ENCODE measurements at regions not wholly inside any gene's neighbourhood (a gene's known extent, or its start where the extent isn't known, plus 50 kb on each side); places are given as distances from the start of the nearest gene placed in this dataset.
"Not testable (repeated sequence)": the region's sequence is repeated elsewhere in the genome, so short reads cannot be mapped to it uniquely, and the experiment has no call there.

DNA sequence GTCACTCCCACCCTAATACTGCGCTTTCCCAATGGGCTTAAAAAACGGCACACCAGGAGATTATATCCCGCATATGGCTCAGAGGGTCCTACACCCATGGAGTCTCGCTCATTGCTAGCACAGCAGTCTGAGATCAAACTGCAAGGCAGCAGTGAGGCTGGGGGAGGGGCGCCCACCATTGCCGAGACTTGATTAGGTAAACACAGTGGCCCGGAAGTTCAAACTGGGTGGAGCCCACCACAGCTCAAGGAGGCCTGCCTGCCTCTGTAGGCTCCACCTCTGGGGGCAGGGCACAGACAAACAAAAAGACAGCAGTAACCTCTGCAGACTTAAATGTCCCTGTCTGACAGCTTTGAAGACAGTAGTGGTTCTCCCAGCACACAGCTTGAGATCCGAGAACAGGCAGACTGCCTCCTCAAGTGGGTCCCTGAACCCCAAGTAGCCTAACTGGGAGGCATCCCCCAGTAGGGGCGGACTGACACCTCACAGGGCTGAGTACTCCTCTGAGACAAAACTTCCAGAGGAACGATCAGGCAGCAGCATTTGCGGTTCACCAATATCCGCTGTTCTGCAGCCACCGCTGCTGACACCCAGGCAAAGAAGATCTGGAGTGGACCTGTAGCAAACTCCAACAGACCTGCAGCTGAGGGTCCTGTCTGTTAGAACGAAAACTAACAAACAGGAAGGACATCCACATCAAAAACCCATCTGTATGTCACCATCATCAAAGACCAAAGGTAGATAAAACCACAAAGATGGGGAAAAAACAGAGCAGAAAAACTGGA lies 1085.6 kb upstream of the FANCL start:
- not testable (repeated sequence) for H3K36me3 ChIP-seq (ENCODE audit: control insufficient read depth, insufficient read depth, low read length); H3K27ac ChIP-seq (ENCODE audit: insufficient read depth, low read length, poor library complexity, severe bottlenecking); H3K9me3 ChIP-seq (ENCODE audit: control insufficient read depth in 2 of 2, low read length in 2 of 2); H3K27me3 Mint-ChIP-seq; H3K27ac Mint-ChIP-seq; H3K27me3 ChIP-seq (ENCODE audit: control insufficient read depth, insufficient read depth, low read length); H3K4me1 Mint-ChIP-seq; H3K4me3 Mint-ChIP-seq; DNase-seq; H3K36me3 Mint-ChIP-seq; H3K4me3 ChIP-seq (ENCODE audit: low read depth, low read length); H3K4me1 ChIP-seq (ENCODE audit: control insufficient read depth, insufficient read depth, low read length, poor library complexity, severe bottlenecking); ATAC-seq (ENCODE audit: low read depth in 2 of 2); H3K9me3 Mint-ChIP-seq

DNA sequence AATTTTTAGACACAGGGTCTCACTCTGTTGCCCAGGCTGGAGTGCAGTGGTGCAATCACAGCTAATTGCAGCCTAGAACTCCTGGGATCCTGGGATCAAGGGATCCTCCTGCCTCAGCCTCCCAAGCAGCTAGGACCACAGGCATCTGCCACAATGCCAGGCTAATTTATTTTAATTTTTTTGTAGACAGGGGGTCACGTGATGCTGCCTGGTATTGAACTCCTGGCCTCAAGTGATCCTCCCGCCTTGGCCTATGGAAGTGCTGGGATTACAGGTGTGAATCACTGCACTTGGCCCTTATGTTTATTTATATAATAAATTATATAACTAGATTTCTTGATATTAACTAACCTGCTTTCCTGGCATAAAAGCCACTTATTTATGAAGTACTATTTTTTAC lies 1081.7 kb upstream of the FANCL start:
- no peaks in the 10 kb centered on the region for H3K4me1 Mint-ChIP-seq
- H3K27me3 ChIP-seq (ENCODE audit: control insufficient read depth, insufficient read depth, low read length): no peaks in the 10 kb centered on the region
- H3K27ac Mint-ChIP-seq: no peak overlapping the region
- no peak overlapping the region for H3K4me3 Mint-ChIP-seq
- H3K27ac ChIP-seq (ENCODE audit: insufficient read depth, low read length, poor library complexity, severe bottlenecking): no peak overlapping the region
- no peak overlapping the region for H3K4me3 ChIP-seq (ENCODE audit: low read depth, low read length)
- no peaks in the 10 kb centered on the region for H3K9me3 ChIP-seq (ENCODE audit: control insufficient read depth in 2 of 2, low read length in 2 of 2)
- peaks cover 0 to 6% (median 2%) of the 10 kb centered on the region in 7 donors for H3K9me3 Mint-ChIP-seq
- H3K36me3 Mint-ChIP-seq: no peaks in the 10 kb centered on the region
- DNase-seq: no peak
- ATAC-seq (ENCODE audit: low read depth in 2 of 2): no peak
- H3K36me3 ChIP-seq (ENCODE audit: control insufficient read depth, insufficient read depth, low read length): no peaks in the 10 kb centered on the region
- no peaks in the 10 kb centered on the region for H3K4me1 ChIP-seq (ENCODE audit: control insufficient read depth, insufficient read depth, low read length, poor library complexity, severe bottlenecking)
- no peaks in the 10 kb centered on the region for H3K27me3 Mint-ChIP-seq

DNA sequence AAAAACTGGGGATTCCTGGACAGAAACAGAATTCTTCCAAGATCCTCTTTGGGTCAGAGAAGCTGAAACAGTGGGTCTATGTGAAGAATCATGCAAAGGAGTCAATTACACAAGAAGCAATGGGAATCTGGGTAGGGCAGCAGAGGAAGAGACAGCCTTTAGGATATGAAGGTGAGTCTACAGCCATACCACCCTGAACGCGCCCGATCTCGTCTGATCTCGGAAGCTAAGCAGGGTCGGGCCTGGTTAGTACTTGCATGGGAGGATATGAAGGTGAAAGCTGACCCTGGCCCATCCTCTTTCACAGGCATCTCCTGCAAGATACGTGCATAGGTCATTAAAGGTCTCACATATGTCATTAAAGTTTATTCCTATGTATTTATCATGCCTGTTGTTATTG lies 1080.9 kb upstream of the FANCL start:
- Mint-ChIP-seq H3K9me3 (peaks cover 0 to 6% (median 0%) of the 10 kb centered on the region in 7 donors), H3K4me3 (no peak overlapping the region), H3K4me1 (no peaks in the 10 kb centered on the region), H3K27ac (no peak overlapping the region), H3K27me3 (no peaks in the 10 kb centered on the region), H3K36me3 (no peaks in the 10 kb centered on the region)
- no peak for DNase-seq
- Histone ChIP-seq H3K9me3 (ENCODE audit: control insufficient read depth in 2 of 2, low read length in 2 of 2) (no peaks in the 10 kb centered on the region), H3K4me1 (ENCODE audit: control insufficient read depth, insufficient read depth, low read length, poor library complexity, severe bottlenecking) (no peaks in the 10 kb centered on the region), H3K27me3 (ENCODE audit: control insufficient read depth, insufficient read depth, low read length) (no peaks in the 10 kb centered on the region), H3K27ac (ENCODE audit: insufficient read depth, low read length, poor library complexity, severe bottlenecking) (no peak overlapping the region), H3K36me3 (ENCODE audit: control insufficient read depth, insufficient read depth, low read length) (no peaks in the 10 kb centered on the region), H3K4me3 (ENCODE audit: low read depth, low read length) (no peak overlapping the region)
- ATAC-seq (ENCODE audit: low read depth in 2 of 2): no peak

DNA sequence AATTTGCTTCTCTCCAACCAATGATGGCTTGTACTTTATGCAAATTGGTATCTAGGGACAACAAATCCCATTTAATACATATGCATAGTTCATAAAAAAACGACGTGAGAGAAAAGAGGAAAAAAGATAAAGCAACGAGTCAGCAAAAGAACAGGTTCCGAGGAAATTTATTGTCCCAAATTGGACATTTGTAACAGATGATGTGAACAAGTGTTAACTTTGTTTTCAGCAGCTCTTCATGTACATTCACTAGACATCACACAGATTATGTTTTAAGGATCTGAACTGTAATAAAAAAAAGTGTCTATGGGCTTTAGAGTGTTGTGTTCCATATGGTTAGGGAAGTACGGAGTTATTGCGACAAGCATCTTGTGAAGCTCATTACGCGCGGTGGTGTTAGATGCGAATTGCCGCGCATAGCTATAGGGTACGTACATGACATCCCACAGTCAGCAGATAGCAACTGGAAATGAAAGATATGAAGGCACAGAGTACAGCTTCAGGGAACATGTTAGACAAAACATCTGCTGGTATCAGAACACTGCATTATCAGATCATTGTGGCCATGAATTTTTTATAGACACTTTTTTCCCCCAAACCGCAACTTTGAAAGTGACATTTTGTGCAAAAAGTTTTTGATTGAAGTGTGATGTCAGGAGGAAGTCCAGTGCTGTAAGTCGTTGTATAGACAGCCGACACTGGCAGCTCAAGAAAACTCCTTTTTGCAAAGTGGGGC lies 1073.1 kb upstream of the FANCL start:
- H3K9me3 ChIP-seq (ENCODE audit: control insufficient read depth in 2 of 2, low read length in 2 of 2): no peaks in the 10 kb centered on the region
- H3K4me3 ChIP-seq (ENCODE audit: low read depth, low read length): no peak overlapping the region
- Mint-ChIP-seq H3K27me3 (peaks cover 8% of the 10 kb centered on the region), H3K9me3 (peaks cover 0 to 2% (median under 1%) of the 10 kb centered on the region in 7 donors), H3K27ac (no peak overlapping the region), H3K4me1 (peaks cover 0 to 2% (median 0%) of the 10 kb centered on the region in 4 donors), H3K4me3 (no peak overlapping the region), H3K36me3 (no peaks in the 10 kb centered on the region)
- H3K36me3 ChIP-seq (ENCODE audit: control insufficient read depth, insufficient read depth, low read length): no peaks in the 10 kb centered on the region
- no peak overlapping the region for H3K27ac ChIP-seq (ENCODE audit: insufficient read depth, low read length, poor library complexity, severe bottlenecking)
- H3K27me3 ChIP-seq (ENCODE audit: control insufficient read depth, insufficient read depth, low read length): no peaks in the 10 kb centered on the region
- no peaks in the 10 kb centered on the region for H3K4me1 ChIP-seq (ENCODE audit: control insufficient read depth, insufficient read depth, low read length, poor library complexity, severe bottlenecking)
- no peak for DNase-seq
- ATAC-seq (ENCODE audit: low read depth in 2 of 2): no peak

DNA sequence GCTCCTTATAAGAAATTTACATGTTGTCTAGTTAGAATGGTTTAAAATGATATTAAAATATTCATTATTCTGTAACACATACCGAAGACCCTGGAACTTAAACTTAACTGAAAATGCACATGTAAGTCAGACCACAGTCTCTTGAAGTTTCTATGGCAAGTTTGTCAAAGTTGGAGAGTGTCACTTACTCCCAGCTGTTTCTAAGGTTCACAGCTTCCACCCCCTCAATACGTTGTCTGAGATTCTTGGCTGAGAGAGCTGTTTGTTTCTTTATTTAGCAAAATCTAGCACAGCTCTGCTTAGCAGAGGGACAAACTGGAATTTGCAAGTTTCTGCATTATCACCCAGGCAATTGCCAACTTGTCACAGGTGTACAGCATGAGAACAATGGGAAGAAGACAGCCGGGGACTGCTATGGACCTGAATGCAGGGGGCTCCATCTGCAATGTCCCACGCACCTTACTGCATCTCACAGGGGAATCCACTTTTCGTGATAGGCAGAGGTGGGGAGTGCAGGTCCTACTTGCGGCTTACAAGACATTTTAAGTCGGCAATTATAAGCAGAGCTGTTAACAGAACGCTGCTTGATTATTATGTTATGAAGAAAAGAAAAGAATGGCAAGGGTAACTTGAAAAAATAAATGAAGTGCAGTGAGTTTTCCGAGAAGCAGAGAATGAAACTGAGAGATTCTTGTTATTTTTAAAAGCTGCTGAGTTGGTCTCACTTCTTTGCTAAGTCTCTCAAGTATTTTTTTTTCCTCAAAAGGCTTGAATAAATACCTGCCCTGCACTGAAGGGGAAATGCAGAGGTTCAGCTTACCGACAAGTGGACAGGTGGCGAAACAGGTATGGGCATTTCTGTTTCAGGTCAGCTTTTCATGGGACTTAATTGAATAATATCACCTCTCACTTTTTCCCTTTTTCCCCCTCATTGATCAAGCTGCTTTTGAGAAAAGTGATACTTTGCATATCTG lies 1072.1 kb upstream of the FANCL start:
- Histone ChIP-seq H3K4me1 (ENCODE audit: control insufficient read depth, insufficient read depth, low read length, poor library complexity, severe bottlenecking) (no peaks in the 10 kb centered on the region), H3K36me3 (ENCODE audit: control insufficient read depth, insufficient read depth, low read length) (no peaks in the 10 kb centered on the region), H3K27me3 (ENCODE audit: control insufficient read depth, insufficient read depth, low read length) (no peaks in the 10 kb centered on the region), H3K9me3 (ENCODE audit: control insufficient read depth in 2 of 2, low read length in 2 of 2) (no peaks in the 10 kb centered on the region), H3K4me3 (ENCODE audit: low read depth, low read length) (no peak overlapping the region), H3K27ac (ENCODE audit: insufficient read depth, low read length, poor library complexity, severe bottlenecking) (no peak overlapping the region)
- H3K36me3 Mint-ChIP-seq: no peaks in the 10 kb centered on the region
- H3K27ac Mint-ChIP-seq: no peak overlapping the region
- ATAC-seq (ENCODE audit: low read depth in 2 of 2) (no peak), DNase-seq (no peak)
- peak overlapping the region in 1 of 4 donors; percentile 10 for H3K4me3 Mint-ChIP-seq
- peaks cover 8% of the 10 kb centered on the region for H3K27me3 Mint-ChIP-seq
- H3K9me3 Mint-ChIP-seq: peaks cover 0 to 2% (median 0%) of the 10 kb centered on the region in 7 donors
- H3K4me1 Mint-ChIP-seq: peaks cover 0 to 2% (median 0%) of the 10 kb centered on the region in 4 donors

DNA sequence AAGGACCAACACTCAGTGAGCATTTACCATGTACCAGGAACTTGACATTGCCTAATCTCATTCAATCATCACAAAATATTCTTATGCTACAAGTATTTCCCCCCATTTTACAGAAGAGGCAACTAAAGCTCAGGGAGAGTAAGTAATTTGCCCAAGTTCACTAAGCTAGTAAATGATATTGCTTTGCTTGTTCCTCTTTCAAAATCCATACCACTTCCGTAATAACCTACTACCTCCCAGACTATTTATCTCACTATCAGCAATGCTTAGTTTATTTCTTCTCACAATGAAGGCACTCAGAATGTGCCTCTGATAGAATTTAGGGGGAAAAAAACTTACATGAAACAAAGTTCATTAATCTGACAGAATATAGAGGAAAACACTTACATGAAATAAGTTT lies 1070.9 kb upstream of the FANCL start:
- Mint-ChIP-seq H3K4me3 (no peak overlapping the region), H3K36me3 (no peaks in the 10 kb centered on the region), H3K9me3 (peaks cover 0 to 2% (median 0%) of the 10 kb centered on the region in 7 donors), H3K27ac (no peak overlapping the region), H3K27me3 (peaks cover 8% of the 10 kb centered on the region), H3K4me1 (peaks cover 0 to 2% (median 0%) of the 10 kb centered on the region in 4 donors)
- no peak overlapping the region for H3K27ac ChIP-seq (ENCODE audit: insufficient read depth, low read length, poor library complexity, severe bottlenecking)
- no peaks in the 10 kb centered on the region for H3K4me1 ChIP-seq (ENCODE audit: control insufficient read depth, insufficient read depth, low read length, poor library complexity, severe bottlenecking)
- ATAC-seq (ENCODE audit: low read depth in 2 of 2): no peak
- no peaks in the 10 kb centered on the region for H3K36me3 ChIP-seq (ENCODE audit: control insufficient read depth, insufficient read depth, low read length)
- H3K4me3 ChIP-seq (ENCODE audit: low read depth, low read length): no peak overlapping the region
- no peaks in the 10 kb centered on the region for H3K9me3 ChIP-seq (ENCODE audit: control insufficient read depth in 2 of 2, low read length in 2 of 2)
- no peak for DNase-seq
- no peaks in the 10 kb centered on the region for H3K27me3 ChIP-seq (ENCODE audit: control insufficient read depth, insufficient read depth, low read length)

DNA sequence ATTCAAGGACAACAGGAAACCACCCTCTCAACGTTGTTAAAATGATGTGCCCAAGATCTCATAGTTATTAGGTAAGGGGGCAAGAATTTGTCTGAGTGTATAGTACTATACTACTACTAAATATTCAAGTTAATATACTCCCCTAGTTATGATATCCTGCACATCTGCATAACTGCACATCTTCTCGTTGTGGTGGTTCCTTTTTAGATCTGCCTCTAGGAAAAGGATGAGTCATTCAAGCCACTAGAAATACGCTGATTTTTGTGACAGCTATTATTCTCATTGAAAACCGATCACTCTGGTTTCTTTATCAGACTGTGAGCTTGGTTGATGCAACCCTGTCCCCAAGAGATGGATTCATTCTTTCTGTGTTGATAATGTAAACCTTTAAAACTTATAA lies 1067.0 kb upstream of the FANCL start:
- no peaks in the 10 kb centered on the region for H3K27me3 ChIP-seq (ENCODE audit: control insufficient read depth, insufficient read depth, low read length)
- no peak overlapping the region for H3K27ac ChIP-seq (ENCODE audit: insufficient read depth, low read length, poor library complexity, severe bottlenecking)
- Mint-ChIP-seq H3K9me3 (peaks cover 0 to 4% (median 0%) of the 10 kb centered on the region in 7 donors), H3K27ac (no peak overlapping the region), H3K4me1 (no peaks in the 10 kb centered on the region), H3K27me3 (no peaks in the 10 kb centered on the region), H3K4me3 (no peak overlapping the region), H3K36me3 (no peaks in the 10 kb centered on the region)
- ATAC-seq (ENCODE audit: low read depth in 2 of 2): no peak
- H3K9me3 ChIP-seq (ENCODE audit: control insufficient read depth in 2 of 2, low read length in 2 of 2): no peaks in the 10 kb centered on the region
- no peaks in the 10 kb centered on the region for H3K36me3 ChIP-seq (ENCODE audit: control insufficient read depth, insufficient read depth, low read length)
- DNase-seq: no peak
- H3K4me1 ChIP-seq (ENCODE audit: control insufficient read depth, insufficient read depth, low read length, poor library complexity, severe bottlenecking): no peaks in the 10 kb centered on the region
- H3K4me3 ChIP-seq (ENCODE audit: low read depth, low read length): no peak overlapping the region

Data from CD4-positive, CD25-positive, alpha-beta regulatory T cell (primary cell).